ENCODE measurements at regions not wholly inside any gene's neighbourhood (a gene's known extent, or its start where the extent isn't known, plus 50 kb on each side); places are given as distances from the start of the nearest gene placed in this dataset.

DNA sequence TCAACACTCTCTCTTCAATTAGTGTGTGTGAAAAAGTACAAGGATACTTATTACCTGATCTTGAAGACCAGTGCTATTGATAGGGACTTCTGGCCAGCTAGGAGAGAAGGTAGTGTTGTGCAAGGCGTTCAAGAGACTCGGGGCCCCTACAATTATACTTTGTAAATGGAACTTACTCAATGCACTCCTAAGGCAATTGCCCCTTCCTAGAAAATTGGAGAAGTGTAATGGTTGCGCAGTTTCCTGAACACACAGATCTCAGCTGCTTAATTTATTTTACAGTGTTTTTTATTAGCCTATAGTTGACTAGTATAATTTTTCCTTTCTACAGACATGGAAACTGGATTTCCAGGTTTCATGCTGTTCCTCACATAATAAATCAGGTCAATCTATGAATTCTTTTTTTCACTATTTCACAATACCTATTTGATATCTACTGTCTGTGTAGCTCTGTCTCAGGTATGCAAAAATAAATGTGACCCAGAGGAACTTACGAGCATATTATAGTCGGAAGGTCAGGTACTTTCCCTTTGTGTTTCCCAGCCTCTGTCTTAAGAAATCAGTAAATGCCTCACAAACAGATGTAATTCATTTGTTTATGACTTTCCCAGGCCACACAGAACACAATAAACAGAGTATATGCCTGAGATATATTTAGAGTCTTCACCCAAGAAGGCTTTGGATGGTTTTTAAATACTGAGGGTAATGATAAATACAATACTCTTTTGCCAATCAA, 89.1 kb upstream of the TET2 start:
- H3F3A ChIP-seq (ENCODE audit: insufficient read depth), result no peaks in the 10 kb centered on the region
- no peaks in the 10 kb centered on the region for H3K36me3 ChIP-seq (ENCODE audit: low read length)
- no peaks in the 10 kb centered on the region for H3K9me2 ChIP-seq (replicated peaks; ENCODE audit: insufficient read depth, low read length)
- no peak overlapping the region for H3K9ac ChIP-seq (ENCODE audit: low read length)
- H3K27ac ChIP-seq (ENCODE audit: low read depth, low read length), result no peak overlapping the region
- H3K4me2 ChIP-seq (ENCODE audit: low read depth, low read length, poor library complexity, severe bottlenecking), result no peak overlapping the region
- no peaks in the 10 kb centered on the region for H3K27me3 ChIP-seq (ENCODE audit: low read length)
- TF ChIP-seq EZH2phosphoT487 (conservative IDR thresholded peaks at IDR 0.05; ENCODE audit: low read length), result no peak
- TF ChIP-seq, protein P1, sequence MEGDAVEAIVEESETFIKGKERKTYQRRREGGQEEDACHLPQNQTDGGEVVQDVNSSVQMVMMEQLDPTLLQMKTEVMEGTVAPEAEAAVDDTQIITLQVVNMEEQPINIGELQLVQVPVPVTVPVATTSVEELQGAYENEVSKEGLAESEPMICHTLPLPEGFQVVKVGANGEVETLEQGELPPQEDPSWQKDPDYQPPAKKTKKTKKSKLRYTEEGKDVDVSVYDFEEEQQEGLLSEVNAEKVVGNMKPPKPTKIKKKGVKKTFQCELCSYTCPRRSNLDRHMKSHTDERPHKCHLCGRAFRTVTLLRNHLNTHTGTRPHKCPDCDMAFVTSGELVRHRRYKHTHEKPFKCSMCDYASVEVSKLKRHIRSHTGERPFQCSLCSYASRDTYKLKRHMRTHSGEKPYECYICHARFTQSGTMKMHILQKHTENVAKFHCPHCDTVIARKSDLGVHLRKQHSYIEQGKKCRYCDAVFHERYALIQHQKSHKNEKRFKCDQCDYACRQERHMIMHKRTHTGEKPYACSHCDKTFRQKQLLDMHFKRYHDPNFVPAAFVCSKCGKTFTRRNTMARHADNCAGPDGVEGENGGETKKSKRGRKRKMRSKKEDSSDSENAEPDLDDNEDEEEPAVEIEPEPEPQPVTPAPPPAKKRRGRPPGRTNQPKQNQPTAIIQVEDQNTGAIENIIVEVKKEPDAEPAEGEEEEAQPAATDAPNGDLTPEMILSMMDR (IDR thresholded peaks at IDR 0.05; ENCODE audit: insufficient read depth, low read length, poor library complexity, severe bottlenecking), result no peak
- no peaks in the 10 kb centered on the region for H3K9me3 ChIP-seq (ENCODE audit: insufficient read depth, low read length)
- no peaks in the 10 kb centered on the region for H4K20me1 ChIP-seq (ENCODE audit: low read depth, low read length)
- H2AFZ ChIP-seq (ENCODE audit: low read depth, low read length, severe bottlenecking), result no peak overlapping the region
- H3K79me2 ChIP-seq (ENCODE audit: insufficient read depth, low read length), result no peaks in the 10 kb centered on the region
- no peak overlapping the region for H3K4me3 ChIP-seq (ENCODE audit: insufficient read depth, low read length, poor library complexity, severe bottlenecking)

DNA sequence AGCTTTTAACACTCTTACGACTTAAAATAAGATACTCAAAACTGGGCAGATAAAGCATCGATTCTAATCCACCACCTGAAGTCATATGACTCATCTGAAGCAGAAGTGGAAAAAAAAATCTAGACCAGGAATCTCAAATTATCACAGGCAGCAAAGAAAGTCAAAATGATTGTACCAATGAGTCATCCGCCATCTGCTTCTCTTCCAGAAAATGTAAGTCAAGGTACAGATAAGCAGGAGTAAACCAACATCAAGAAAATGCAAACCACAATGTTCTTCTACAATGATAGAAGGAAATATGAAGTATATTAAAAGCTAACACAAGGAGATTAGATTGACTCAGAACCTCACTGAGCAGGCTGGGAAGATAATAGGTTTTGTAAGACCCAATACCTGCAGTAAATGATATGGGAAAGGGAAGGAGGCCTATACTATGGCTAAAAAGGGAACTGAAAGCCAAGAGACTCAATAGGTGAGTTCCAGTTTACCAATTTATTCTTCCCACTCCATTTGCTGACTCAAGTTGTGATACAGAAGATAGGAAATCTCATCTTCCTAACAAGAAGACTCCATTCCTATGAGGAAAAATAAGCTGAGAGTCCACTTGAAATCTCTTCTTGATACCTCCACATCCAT, 88.4 kb upstream of the TET2 start:
- H3K4me3 ChIP-seq (ENCODE audit: insufficient read depth, low read length, poor library complexity, severe bottlenecking), result no peak overlapping the region

DNA sequence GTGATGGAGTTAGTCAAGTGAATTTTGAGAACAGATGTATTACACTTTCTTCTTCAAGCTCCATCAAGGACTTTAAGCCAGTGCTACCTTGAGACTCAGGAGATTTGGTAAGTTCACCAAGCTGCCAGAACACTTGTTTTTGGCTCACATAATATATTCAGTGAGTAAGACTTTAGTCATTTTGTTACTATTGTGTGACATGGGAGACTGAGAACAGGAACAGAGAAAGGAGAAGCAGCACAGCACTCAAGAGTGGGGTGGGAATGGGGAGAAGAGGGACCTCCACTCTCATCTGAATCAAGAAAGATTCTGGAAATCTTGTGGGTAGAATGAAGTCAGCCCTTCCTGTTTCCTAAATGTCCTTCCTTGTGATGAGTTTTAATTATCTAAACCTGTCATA, 87.3 kb upstream of the TET2 start:
- H3K4me3 ChIP-seq (ENCODE audit: insufficient read depth, low read length, poor library complexity, severe bottlenecking), result no peak overlapping the region
- H3K27ac ChIP-seq (ENCODE audit: low read depth, low read length), result no peak overlapping the region
- no peak overlapping the region for H3K9ac ChIP-seq (ENCODE audit: low read length)
- no peaks in the 10 kb centered on the region for H3K9me3 ChIP-seq (ENCODE audit: insufficient read depth, low read length)
- H3F3A ChIP-seq (ENCODE audit: insufficient read depth), result no peaks in the 10 kb centered on the region
- H3K27me3 ChIP-seq (ENCODE audit: low read length), result no peaks in the 10 kb centered on the region
- H3K9me2 ChIP-seq (replicated peaks; ENCODE audit: insufficient read depth, low read length), result no peaks in the 10 kb centered on the region
- H3K4me2 ChIP-seq (ENCODE audit: low read depth, low read length, poor library complexity, severe bottlenecking), result no peak overlapping the region
- no peaks in the 10 kb centered on the region for H3K36me3 ChIP-seq (ENCODE audit: low read length)
- H2AFZ ChIP-seq (ENCODE audit: low read depth, low read length, severe bottlenecking), result no peak overlapping the region
- H3K79me2 ChIP-seq (ENCODE audit: insufficient read depth, low read length), result no peaks in the 10 kb centered on the region
- TF ChIP-seq, protein P1 (IDR thresholded peaks at IDR 0.05; ENCODE audit: insufficient read depth, low read length, poor library complexity, severe bottlenecking), result no peak
- no peak for TF ChIP-seq EZH2phosphoT487 (conservative IDR thresholded peaks at IDR 0.05; ENCODE audit: low read length)
- no peaks in the 10 kb centered on the region for H4K20me1 ChIP-seq (ENCODE audit: low read depth, low read length)

More for the DNA sequence above, 88.4 kb upstream of the TET2 start:
- H3K27me3 ChIP-seq (ENCODE audit: low read length), result no peaks in the 10 kb centered on the region
- H3K36me3 ChIP-seq (ENCODE audit: low read length), result no peaks in the 10 kb centered on the region
- H4K20me1 ChIP-seq (ENCODE audit: low read depth, low read length), result no peaks in the 10 kb centered on the region
- H3K9me3 ChIP-seq (ENCODE audit: insufficient read depth, low read length), result no peaks in the 10 kb centered on the region
- no peak overlapping the region for H3K9ac ChIP-seq (ENCODE audit: low read length)
- no peak overlapping the region for H2AFZ ChIP-seq (ENCODE audit: low read depth, low read length, severe bottlenecking)
- H3K79me2 ChIP-seq (ENCODE audit: insufficient read depth, low read length), result no peaks in the 10 kb centered on the region
- no peaks in the 10 kb centered on the region for H3K9me2 ChIP-seq (replicated peaks; ENCODE audit: insufficient read depth, low read length)
- no peak overlapping the region for H3K4me2 ChIP-seq (ENCODE audit: low read depth, low read length, poor library complexity, severe bottlenecking)
- no peaks in the 10 kb centered on the region for H3F3A ChIP-seq (ENCODE audit: insufficient read depth)
- TF ChIP-seq EZH2phosphoT487 (conservative IDR thresholded peaks at IDR 0.05; ENCODE audit: low read length), result no peak
- TF ChIP-seq, protein P1 (IDR thresholded peaks at IDR 0.05; ENCODE audit: insufficient read depth, low read length, poor library complexity, severe bottlenecking), result no peak
- no peak overlapping the region for H3K27ac ChIP-seq (ENCODE audit: low read depth, low read length)

All from SU-DHL-6 (cell line).